ENCODE measurements at regions not wholly inside any gene's neighbourhood (a gene's known extent, or its start where the extent isn't known, plus 50 kb on each side); places are given as distances from the start of the nearest gene placed in this dataset.

DNA sequence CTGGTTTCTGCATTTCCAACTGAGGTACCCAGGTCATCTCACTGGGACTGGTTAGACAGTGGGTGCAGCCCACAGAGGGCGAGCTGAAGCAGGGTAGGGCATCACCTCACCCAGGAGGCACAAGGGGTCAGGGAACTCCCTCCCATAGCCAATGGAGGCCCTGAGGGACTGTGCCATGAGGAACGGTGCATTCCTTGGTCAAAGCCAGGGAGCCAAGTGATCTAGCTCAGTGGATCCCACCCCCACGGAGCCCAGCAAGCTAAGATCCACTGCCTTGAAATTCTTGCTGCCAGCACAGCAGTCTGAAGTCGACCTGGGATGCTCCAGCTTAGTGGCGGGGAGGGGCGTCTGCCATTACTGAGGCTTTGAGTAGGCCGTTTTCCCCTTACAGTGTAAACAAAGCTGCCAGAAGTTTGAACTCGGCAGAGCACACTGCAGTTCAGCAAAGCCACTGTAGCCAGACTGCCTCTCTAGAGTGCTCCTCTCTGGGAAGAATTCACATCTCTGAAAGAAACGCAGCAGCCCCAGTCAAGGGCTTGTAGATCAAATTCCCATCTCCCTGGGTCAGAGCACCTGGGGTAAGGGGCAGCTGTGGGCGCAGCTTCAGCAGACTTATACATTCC, 1386.6 kb upstream of the PCDH9 start:
- Histone ChIP-seq H2AFZ (ENCODE audit: low read depth, low read length) (no peak overlapping the region), H4K20me1 (ENCODE audit: insufficient read depth, low read length) (no peaks in the 10 kb centered on the region), H3K27ac (ENCODE audit: low read depth, low read length) (no peak overlapping the region), H3K36me3 (ENCODE audit: insufficient read depth, low read length) (no peaks in the 10 kb centered on the region), H3K9ac (ENCODE audit: low read length) (no peak overlapping the region), H3K4me1 (ENCODE audit: insufficient read depth, low read length) (no peaks in the 10 kb centered on the region), H3K9me3 (ENCODE audit: insufficient read depth, low read depth, low read length) (no peaks in the 10 kb centered on the region), H3K79me2 (ENCODE audit: insufficient read depth, low read length) (no peaks in the 10 kb centered on the region), H3K4me3 (ENCODE audit: insufficient read depth, low read depth, low read length) (no peak overlapping the region), H3K27me3 (ENCODE audit: insufficient read depth, low read length) (no peaks in the 10 kb centered on the region), H3K4me2 (ENCODE audit: low read length) (no peak overlapping the region)
- DNase-seq (ENCODE audit: low read depth) = no peak
- no peak for TF ChIP-seq EZH2 (IDR thresholded peaks at IDR 0.05; ENCODE audit: insufficient read depth, low read length)
- TF ChIP-seq, protein P1, sequence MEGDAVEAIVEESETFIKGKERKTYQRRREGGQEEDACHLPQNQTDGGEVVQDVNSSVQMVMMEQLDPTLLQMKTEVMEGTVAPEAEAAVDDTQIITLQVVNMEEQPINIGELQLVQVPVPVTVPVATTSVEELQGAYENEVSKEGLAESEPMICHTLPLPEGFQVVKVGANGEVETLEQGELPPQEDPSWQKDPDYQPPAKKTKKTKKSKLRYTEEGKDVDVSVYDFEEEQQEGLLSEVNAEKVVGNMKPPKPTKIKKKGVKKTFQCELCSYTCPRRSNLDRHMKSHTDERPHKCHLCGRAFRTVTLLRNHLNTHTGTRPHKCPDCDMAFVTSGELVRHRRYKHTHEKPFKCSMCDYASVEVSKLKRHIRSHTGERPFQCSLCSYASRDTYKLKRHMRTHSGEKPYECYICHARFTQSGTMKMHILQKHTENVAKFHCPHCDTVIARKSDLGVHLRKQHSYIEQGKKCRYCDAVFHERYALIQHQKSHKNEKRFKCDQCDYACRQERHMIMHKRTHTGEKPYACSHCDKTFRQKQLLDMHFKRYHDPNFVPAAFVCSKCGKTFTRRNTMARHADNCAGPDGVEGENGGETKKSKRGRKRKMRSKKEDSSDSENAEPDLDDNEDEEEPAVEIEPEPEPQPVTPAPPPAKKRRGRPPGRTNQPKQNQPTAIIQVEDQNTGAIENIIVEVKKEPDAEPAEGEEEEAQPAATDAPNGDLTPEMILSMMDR (IDR thresholded peaks at IDR 0.05; ENCODE audit: insufficient read depth, low read depth, low read length) = no peak
- Mint-ChIP-seq H3K27ac (ENCODE audit: unreplicated experiment) (no peak overlapping the region), H3K9me3 (ENCODE audit: unreplicated experiment) (no peaks in the 10 kb centered on the region), H3K36me3 (ENCODE audit: low read depth, unreplicated experiment) (no peaks in the 10 kb centered on the region), H3K4me3 (ENCODE audit: unreplicated experiment) (no peak overlapping the region), H3K27me3 (ENCODE audit: low read depth, unreplicated experiment) (no peaks in the 10 kb centered on the region), H3K4me1 (ENCODE audit: low read depth, unreplicated experiment) (no peaks in the 10 kb centered on the region)
- no peak for FAIRE-seq

DNA sequence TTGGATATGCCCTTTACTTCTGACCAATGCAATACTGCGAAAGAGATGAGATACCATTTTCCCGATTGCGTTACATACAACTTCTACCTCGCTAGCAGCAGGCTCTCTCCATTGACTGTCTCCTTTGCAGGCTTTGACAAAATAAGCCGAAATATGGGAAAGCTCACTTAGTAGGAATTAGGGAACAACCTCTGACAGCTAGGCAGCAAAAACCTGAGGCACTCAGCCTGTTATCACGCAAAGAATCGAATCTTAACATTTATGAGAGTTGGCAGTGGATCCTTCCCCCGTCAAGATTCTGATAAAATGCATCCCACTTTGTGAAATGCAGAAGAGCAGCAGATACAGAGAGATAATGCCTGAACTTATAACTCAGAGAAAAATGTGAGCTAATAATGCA, 1379.5 kb upstream of the PCDH9 start:
- Mint-ChIP-seq H3K4me3 (ENCODE audit: unreplicated experiment) (no peak overlapping the region), H3K27me3 (ENCODE audit: low read depth, unreplicated experiment) (no peaks in the 10 kb centered on the region), H3K27ac (ENCODE audit: unreplicated experiment) (no peak overlapping the region), H3K4me1 (ENCODE audit: low read depth, unreplicated experiment) (no peaks in the 10 kb centered on the region), H3K36me3 (ENCODE audit: low read depth, unreplicated experiment) (no peaks in the 10 kb centered on the region), H3K9me3 (ENCODE audit: unreplicated experiment) (no peaks in the 10 kb centered on the region)
- TF ChIP-seq EZH2 (IDR thresholded peaks at IDR 0.05; ENCODE audit: insufficient read depth, low read length) = no peak
- TF ChIP-seq, protein P1 (IDR thresholded peaks at IDR 0.05; ENCODE audit: insufficient read depth, low read depth, low read length) = no peak
- H3K4me1 ChIP-seq (ENCODE audit: insufficient read depth, low read length) = no peaks in the 10 kb centered on the region
- no peak overlapping the region for H3K4me3 ChIP-seq (ENCODE audit: insufficient read depth, low read depth, low read length)
- H3K9me3 ChIP-seq (ENCODE audit: insufficient read depth, low read depth, low read length) = no peaks in the 10 kb centered on the region
- no peak overlapping the region for H3K9ac ChIP-seq (ENCODE audit: low read length)
- no peak overlapping the region for H3K4me2 ChIP-seq (ENCODE audit: low read length)
- H3K79me2 ChIP-seq (ENCODE audit: insufficient read depth, low read length) = no peaks in the 10 kb centered on the region
- no peak for DNase-seq (ENCODE audit: low read depth)
- H3K27me3 ChIP-seq (ENCODE audit: insufficient read depth, low read length) = no peaks in the 10 kb centered on the region
- H4K20me1 ChIP-seq (ENCODE audit: insufficient read depth, low read length) = no peaks in the 10 kb centered on the region
- H3K27ac ChIP-seq (ENCODE audit: low read depth, low read length) = no peak overlapping the region
- H3K36me3 ChIP-seq (ENCODE audit: insufficient read depth, low read length) = no peaks in the 10 kb centered on the region
- no peak overlapping the region for H2AFZ ChIP-seq (ENCODE audit: low read depth, low read length)
- no peak for FAIRE-seq

DNA sequence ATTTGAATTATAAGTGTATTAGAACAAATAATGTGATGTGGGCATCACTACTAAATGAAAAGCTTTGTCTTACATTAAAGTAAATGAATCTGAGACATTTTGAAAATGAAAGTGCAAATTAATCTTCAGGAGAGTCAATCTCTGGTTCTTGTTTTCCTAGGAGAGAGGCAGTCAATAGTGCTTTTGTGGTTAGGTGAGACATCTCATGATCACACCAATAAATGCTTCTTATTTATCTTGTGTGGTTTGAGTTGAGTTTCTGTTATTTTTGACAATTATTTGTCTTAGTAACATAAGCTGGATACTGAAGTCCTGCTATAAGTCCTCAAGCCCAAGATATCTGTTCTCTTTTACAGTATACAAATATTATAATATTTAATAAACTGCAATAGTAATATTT, 1378.0 kb upstream of the PCDH9 start:
- no peaks in the 10 kb centered on the region for H3K36me3 ChIP-seq (ENCODE audit: insufficient read depth, low read length)
- H3K4me3 ChIP-seq (ENCODE audit: insufficient read depth, low read depth, low read length) = no peak overlapping the region
- H3K27ac Mint-ChIP-seq (ENCODE audit: unreplicated experiment) = no peak overlapping the region
- FAIRE-seq (no peak), DNase-seq (ENCODE audit: low read depth) (peak; percentile 1)
- H3K36me3 Mint-ChIP-seq (ENCODE audit: low read depth, unreplicated experiment) = no peaks in the 10 kb centered on the region
- H3K4me1 Mint-ChIP-seq (ENCODE audit: low read depth, unreplicated experiment) = no peaks in the 10 kb centered on the region
- no peaks in the 10 kb centered on the region for H3K9me3 ChIP-seq (ENCODE audit: insufficient read depth, low read depth, low read length)
- no peak overlapping the region for H2AFZ ChIP-seq (ENCODE audit: low read depth, low read length)
- no peaks in the 10 kb centered on the region for H4K20me1 ChIP-seq (ENCODE audit: insufficient read depth, low read length)
- no peaks in the 10 kb centered on the region for H3K4me1 ChIP-seq (ENCODE audit: insufficient read depth, low read length)
- no peak overlapping the region for H3K9ac ChIP-seq (ENCODE audit: low read length)
- no peak overlapping the region for H3K4me3 Mint-ChIP-seq (ENCODE audit: unreplicated experiment)
- H3K79me2 ChIP-seq (ENCODE audit: insufficient read depth, low read length) = no peaks in the 10 kb centered on the region
- TF ChIP-seq, protein P1 (IDR thresholded peaks at IDR 0.05; ENCODE audit: insufficient read depth, low read depth, low read length) = no peak
- no peak for TF ChIP-seq EZH2 (IDR thresholded peaks at IDR 0.05; ENCODE audit: insufficient read depth, low read length)
- no peaks in the 10 kb centered on the region for H3K27me3 Mint-ChIP-seq (ENCODE audit: low read depth, unreplicated experiment)
- no peak overlapping the region for H3K4me2 ChIP-seq (ENCODE audit: low read length)
- no peaks in the 10 kb centered on the region for H3K9me3 Mint-ChIP-seq (ENCODE audit: unreplicated experiment)
- H3K27ac ChIP-seq (ENCODE audit: low read depth, low read length) = no peak overlapping the region
- no peaks in the 10 kb centered on the region for H3K27me3 ChIP-seq (ENCODE audit: insufficient read depth, low read length)
